ENCODE measurements at regions not wholly inside any gene's neighbourhood (a gene's known extent, or its start where the extent isn't known, plus 50 kb on each side); places are given as distances from the start of the nearest gene placed in this dataset.

GRCh38 chr5:162324328-162324727 is 256.8 kb downstream of the GABRG2 start:
- no peak for DNase-seq (ENCODE audit: low read depth)

- no peak for DNase-seq (ENCODE audit: low read depth)
These were observed 257.7 kb downstream of the GABRG2 start for GRCh38 chr5:162325143-162325727.

- DNase-seq (ENCODE audit: low read depth) = no peak
These were observed 267.4 kb downstream of the GABRG2 start for GRCh38 chr5:162334944-162335343.

GRCh38 chr5:162360373-162360931 is 292.9 kb downstream of the GABRG2 start:
- DNase-seq (ENCODE audit: low read depth) = no peak

GRCh38 chr5:162372256-162372655 is 304.7 kb downstream of the GABRG2 start:
- DNase-seq (ENCODE audit: low read depth) = no peak

- no peak for DNase-seq (ENCODE audit: low read depth)
These were observed 310.3 kb downstream of the GABRG2 start for GRCh38 chr5:162377895-162378294.

- DNase-seq (ENCODE audit: low read depth) = no peak
These were observed 315.3 kb downstream of the GABRG2 start for GRCh38 chr5:162382839-162383238.

- no peak for DNase-seq (ENCODE audit: low read depth)
These were observed 316.7 kb downstream of the GABRG2 start for GRCh38 chr5:162384225-162384624.

- no peak for DNase-seq (ENCODE audit: low read depth)
These were observed 324.3 kb downstream of the GABRG2 start for GRCh38 chr5:162391833-162392232.

- no peak for DNase-seq (ENCODE audit: low read depth)
These were observed 324.8 kb downstream of the GABRG2 start for GRCh38 chr5:162392336-162392735.

GRCh38 chr5:162393534-162393933 is 326.0 kb downstream of the GABRG2 start:
- no peak for DNase-seq (ENCODE audit: low read depth)

- no peak for DNase-seq (ENCODE audit: low read depth)
These were observed 340.0 kb downstream of the GABRG2 start for GRCh38 chr5:162407614-162408013.

GRCh38 chr5:162410365-162410764 is 342.8 kb downstream of the GABRG2 start:
- no peak for DNase-seq (ENCODE audit: low read depth)

- no peak for DNase-seq (ENCODE audit: low read depth)
These were observed 361.6 kb downstream of the GABRG2 start for GRCh38 chr5:162429142-162429541.

GRCh38 chr5:162434281-162434680 is 366.7 kb downstream of the GABRG2 start:
- DNase-seq (ENCODE audit: low read depth) = no peak

GRCh38 chr5:162436055-162436454 is 368.5 kb downstream of the GABRG2 start:
- DNase-seq (ENCODE audit: low read depth) = no peak

GRCh38 chr5:162444129-162444762 is 376.7 kb downstream of the GABRG2 start:
- DNase-seq (ENCODE audit: low read depth) = no peak

GRCh38 chr5:162456086-162456485 is 388.5 kb downstream of the GABRG2 start:
- DNase-seq (ENCODE audit: low read depth) = no peak

GRCh38 chr5:162466011-162466410 is 398.4 kb downstream of the GABRG2 start:
- no peak for DNase-seq (ENCODE audit: low read depth)

- no peak for DNase-seq (ENCODE audit: low read depth)
These were observed 405.6 kb downstream of the GABRG2 start for GRCh38 chr5:162473041-162473714.

- DNase-seq (ENCODE audit: low read depth) = no peak
These were observed 406.7 kb downstream of the GABRG2 start for GRCh38 chr5:162474239-162474638.

GRCh38 chr5:162484095-162484494 is 416.5 kb downstream of the GABRG2 start:
- DNase-seq (ENCODE audit: low read depth) = no peak

- DNase-seq (ENCODE audit: low read depth) = no peak
These were observed 417.4 kb downstream of the GABRG2 start for GRCh38 chr5:162484986-162485385.

All from CMK (cell line).